Astrocyte (in vitro differentiated cells and primary cell): ENCODE measurements at regions not wholly inside any gene's neighbourhood (a gene's known extent, or its start where the extent isn't known, plus 50 kb on each side); places are given as distances from the start of the nearest gene placed in this dataset.

Source experiments
- CTCF ChIP-seq: IDR thresholded peaks from 2 replicates; pipeline ENCODE4 v1.5.1; 2011; ENCODE audit warnings: low read depth, mild to moderate bottlenecking, inconsistent platforms, low read length, moderate library complexity; ENCODE audit not compliant: insufficient read depth
- EZH2 ChIP-seq: IDR thresholded peaks from 2 replicates; pipeline ENCODE4 v1.6.1; 2012; ENCODE audit warnings: mild to moderate bottlenecking, low read length, inconsistent platforms; ENCODE audit not compliant: insufficient read depth

- no peak for TF ChIP-seq CTCF
- TF ChIP-seq EZH2: no peak
Observed at GRCh38 chrX:39017716-39018115, 216.5 kb downstream of the MID1IP1 start.
